ENCODE measurements at regions not wholly inside any gene's neighbourhood (a gene's known extent, or its start where the extent isn't known, plus 50 kb on each side); places are given as distances from the start of the nearest gene placed in this dataset.
"Not testable (repeated sequence)": the region's sequence is repeated elsewhere in the genome, so short reads cannot be mapped to it uniquely, and the experiment has no call there.

GRCh38 chr5:86671536-86671935 is 53.8 kb downstream of the COX7C start:
- DNase-seq = no peak

DNA sequence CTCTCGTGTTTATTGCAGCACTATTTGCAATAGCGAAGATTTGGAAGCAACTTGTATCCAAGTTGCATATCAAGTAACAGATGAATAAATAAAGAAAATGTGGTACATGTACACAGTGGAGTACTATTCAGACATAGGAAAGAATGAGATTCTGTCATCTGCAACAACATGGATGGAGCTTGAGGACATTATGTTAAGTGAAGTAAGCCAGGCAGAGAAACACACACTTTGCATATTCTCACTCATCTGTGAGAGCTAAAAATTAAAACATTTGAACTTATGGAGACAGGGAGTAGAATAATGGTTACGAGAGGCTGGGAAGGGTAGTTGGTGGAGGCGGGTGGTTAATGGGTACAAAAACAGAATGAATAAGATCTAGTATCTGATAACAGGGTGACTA is 56.3 kb downstream of the COX7C start:
- DNase-seq = no peak

GRCh38 chr5:86675311-86675710 is 57.6 kb downstream of the COX7C start:
- DNase-seq = no peak

DNA sequence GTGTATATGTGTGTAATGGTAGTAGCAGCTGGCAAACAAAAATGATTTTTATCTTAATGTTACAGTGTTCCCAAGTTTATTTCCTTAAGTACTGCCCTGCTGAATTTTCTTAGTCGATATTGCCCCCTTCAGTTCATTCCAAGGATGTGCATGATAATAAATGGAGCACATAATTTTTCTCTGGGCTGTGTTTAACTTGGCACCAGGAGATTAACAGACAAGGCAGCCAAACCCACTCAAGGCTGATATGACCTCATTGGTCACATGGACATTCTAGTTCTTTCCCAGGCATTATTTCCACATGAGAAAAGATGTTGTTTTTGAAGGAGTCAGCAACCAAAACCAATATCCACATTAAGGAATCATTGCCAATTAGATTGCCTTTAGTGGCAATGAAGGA is 61.8 kb downstream of the COX7C start:
- DNase-seq = no peak

DNA sequence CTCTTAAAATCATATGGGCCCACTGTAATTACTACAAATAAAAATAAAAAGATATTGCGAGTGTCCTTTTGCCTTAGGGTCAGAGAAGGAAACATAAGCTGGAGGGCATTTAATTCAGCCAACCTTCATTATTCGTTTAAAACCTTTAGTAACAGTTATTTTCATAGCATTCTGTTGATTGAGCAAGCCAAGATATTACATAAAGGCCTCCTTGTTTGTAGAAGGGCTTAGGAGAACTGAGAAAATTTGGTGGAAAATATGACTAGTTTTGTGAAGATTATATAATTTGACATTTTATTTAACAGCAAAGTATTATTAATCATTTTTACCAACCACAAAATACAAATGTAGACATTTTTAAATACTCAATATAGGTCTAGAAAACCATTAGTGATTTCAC is 62.2 kb downstream of the COX7C start:
- no peak for DNase-seq

DNA sequence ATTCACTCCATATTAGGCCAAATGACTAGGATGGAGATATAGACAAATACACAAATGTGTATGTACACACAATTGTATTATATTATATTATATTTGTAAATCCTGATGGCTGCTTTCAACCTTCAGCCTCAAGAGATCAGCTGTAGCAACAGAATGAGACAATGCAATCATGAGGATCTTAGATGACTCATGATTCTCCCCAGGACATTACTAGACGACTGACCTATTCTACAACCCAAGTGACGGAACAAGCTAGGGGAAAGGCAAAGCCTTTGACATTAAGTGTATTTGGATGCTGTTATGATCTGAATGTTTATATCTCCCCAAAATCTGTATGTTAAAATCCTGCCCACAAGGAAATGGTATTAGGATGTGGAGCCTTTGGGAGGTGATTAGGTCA is 66.5 kb downstream of the COX7C start:
- DNase-seq = no peak

DNA sequence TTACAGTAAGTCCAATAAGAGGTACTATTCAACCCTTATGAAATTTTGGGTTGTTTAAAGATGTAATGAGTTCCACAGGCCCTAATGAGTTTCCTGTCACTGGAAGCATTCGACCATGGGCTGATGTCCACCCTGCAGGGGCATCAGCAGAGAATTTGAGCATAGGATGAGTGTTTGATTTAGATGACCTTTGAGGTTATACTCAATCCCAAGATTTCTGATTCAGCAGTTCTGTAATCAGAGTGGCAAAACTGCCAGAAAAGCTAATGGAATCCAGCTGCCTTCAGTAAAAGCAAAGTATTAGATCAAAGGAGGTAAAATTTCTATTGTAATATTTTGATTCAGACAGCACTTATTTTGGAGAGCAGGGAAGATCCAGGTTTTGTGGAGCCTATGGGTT is 68.3 kb downstream of the COX7C start:
- DNase-seq = no peak

GRCh38 chr5:86688406-86688805 is 70.7 kb downstream of the COX7C start:
- no peak for DNase-seq

DNA sequence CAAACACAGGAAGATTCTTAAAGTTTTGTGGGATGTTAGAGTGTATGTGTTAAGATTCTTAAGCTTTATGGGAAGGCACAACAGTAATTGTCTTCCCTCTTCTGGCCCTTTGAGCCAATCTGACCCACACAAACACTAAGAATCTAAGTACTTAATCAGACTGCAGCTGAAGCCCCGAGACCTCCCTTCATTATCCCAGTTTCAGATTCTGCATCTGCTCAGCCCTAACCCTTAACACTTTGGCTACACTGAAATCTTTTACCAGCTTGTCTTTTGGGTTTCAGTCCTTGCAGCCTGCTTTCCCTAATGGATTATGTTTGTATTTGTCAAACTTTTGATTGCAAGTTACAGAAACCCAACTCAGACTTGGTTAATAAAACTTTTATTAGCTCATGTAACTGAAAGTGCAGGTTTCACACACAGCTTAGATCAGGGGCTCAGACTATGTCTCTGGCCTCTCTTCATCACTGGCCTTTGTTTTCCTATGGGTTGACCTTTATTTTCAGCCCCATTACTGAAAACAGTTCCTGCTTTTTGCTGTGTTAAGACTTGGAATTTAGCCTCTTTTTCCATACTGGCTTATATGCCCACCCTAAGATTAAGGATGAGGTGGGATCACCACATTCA is 71.5 kb downstream of the COX7C start:
- no peak for DNase-seq

DNA sequence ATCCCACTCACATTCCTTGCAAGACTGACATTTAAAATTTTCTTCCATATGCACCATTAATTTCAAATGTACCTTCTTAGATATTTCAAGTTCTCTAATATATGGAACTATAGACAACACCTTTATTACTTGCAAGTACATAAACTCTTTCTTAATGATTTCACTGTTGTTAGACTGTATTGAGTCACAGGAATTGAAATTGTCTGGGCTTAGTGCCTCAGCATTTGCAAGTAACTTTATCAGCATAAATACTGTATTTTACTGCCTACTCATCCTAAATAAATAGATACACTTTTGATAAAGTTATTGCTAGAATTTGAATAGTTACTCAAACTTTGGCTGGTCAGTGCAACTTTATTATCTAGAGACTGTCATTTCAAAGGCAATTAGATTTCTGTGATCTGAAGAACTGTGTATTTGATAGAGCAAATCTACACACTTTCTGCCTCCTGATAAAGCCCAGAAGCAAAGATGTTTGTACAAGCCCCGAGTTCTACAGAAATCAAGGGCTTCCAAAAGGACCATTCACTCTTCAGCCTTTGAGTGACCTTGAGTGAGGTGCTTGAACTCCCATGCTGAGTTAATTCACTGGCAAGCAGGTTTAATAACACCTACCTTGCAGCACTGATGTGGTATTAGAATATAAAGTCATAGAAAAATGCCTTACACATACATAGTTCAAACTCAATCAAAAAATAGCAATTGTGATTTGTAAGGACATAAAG is 91.6 kb downstream of the COX7C start:
- no peak for DNase-seq

- no peak for DNase-seq
Measured at GRCh38 chr5:86716121-86716520, 98.4 kb downstream of the COX7C start.

DNA sequence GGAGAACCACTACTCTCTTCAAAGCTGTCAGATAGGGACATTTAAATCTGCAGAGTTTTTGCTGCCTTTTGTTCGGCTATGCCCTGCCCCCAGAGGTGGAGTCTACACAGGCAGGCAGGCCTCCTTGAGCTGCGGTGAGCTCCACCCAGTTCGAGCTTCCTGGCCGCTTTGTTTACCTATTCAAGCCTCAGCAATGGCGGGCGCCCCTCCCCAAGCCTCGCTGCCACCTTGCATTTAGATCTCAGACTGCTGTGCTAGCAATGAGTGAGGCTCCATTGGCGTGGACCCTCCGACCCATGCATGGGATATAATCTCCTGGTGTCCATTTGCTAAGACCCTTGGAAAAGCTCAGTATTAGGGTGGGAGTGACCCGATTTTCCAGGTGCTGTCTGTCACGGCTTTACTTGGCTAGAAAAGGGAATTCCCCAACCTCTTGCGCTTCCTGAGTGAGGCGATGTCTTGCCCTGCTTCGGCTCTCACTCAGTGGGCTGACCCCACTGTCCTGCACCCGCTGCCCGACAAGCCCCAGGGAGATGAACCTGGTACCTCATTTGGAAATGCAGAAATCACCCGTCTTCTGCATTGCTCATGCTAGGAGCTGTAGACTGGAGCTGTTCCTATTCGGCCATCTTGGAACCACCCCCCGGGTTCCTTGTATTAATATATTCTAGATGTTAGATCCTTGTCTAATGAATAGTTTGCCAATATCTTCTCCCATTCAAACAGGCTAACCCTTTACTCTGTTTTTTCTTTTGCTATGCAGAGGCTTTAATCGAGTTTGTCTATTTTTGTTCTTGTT is 113.8 kb downstream of the COX7C start:
- not testable (repeated sequence) for DNase-seq

- no peak for DNase-seq
Measured at GRCh38 chr5:86735370-86735769, 117.6 kb downstream of the COX7C start.

- no peak for DNase-seq
Measured at GRCh38 chr5:86737579-86737978, 119.8 kb downstream of the COX7C start.

GRCh38 chr5:86748538-86749105 is 130.9 kb downstream of the COX7C start:
- DNase-seq = no peak

GRCh38 chr5:86749841-86750240 is 132.1 kb downstream of the COX7C start:
- no peak for DNase-seq

GRCh38 chr5:86756839-86757238 is 139.1 kb downstream of the COX7C start:
- DNase-seq = no peak

DNA sequence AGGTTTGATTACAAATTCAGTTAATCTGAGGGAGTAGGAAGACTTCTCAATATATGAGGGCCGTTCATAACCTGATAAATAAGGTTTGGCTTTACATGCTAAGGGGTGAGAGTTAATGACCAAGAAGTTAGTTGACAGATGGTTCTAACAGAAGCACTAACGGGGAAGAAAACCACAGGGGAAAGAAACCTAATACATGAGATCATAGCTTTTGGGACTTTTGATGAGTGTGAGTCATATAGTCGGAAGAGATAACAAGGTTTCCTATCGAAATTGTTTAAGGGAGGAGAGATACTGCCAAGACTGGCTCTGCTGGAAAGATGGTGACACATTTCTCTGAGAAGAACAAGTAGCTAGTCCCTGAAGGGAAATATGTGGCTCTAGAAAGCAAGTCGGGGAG is 140.1 kb downstream of the COX7C start:
- DNase-seq = no peak

DNA sequence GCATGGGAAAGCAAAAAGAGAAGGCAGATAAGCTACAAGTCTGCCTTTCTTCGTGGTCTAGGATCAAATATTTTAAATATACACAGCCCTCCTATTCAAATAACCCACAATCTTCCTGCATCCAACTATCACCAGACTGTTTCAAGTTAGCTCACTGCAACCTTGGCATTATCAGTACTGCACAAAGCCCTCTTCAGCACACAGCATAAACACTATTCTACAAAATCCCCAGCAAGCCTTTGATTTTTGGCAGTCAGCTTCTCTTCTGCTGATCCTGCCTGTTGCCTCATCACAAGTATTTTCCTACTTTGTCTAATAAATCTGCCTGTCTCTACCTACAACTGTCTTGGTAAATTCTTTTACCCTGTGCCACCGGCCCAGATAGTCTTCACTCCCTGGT is 142.9 kb downstream of the COX7C start:
- no peak for DNase-seq

DNA sequence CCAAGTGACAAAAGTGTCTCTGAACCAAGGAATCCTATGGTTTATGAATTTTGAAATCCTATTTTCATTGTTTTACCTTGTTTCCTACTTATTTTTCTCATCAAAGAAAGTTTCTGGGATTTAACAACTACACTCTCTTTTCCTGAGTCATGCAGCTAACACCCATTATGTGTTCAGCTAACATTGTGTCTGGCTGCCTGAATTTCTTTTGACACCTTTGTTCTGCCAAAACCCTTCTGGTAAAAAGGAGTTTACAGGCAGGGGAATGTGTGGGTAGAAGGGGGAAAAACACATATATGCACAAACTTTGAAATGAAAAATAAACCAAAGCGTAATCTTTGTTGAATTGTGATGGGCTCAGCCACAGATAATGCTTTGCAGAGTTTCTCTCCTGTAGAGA is 146.2 kb downstream of the COX7C start:
- no peak for DNase-seq

- DNase-seq = no peak
Measured at GRCh38 chr5:86765778-86766502, 148.2 kb downstream of the COX7C start.

- DNase-seq = no peak
Measured at GRCh38 chr5:86768699-86769202, 151.0 kb downstream of the COX7C start.

- DNase-seq = no peak
Measured at GRCh38 chr5:86780018-86780417, 162.3 kb downstream of the COX7C start.
